ENCODE measurements at regions not wholly inside any gene's neighbourhood (a gene's known extent, or its start where the extent isn't known, plus 50 kb on each side); places are given as distances from the start of the nearest gene placed in this dataset.
"Not testable (repeated sequence)": the region's sequence is repeated elsewhere in the genome, so short reads cannot be mapped to it uniquely, and the experiment has no call there.

DNA sequence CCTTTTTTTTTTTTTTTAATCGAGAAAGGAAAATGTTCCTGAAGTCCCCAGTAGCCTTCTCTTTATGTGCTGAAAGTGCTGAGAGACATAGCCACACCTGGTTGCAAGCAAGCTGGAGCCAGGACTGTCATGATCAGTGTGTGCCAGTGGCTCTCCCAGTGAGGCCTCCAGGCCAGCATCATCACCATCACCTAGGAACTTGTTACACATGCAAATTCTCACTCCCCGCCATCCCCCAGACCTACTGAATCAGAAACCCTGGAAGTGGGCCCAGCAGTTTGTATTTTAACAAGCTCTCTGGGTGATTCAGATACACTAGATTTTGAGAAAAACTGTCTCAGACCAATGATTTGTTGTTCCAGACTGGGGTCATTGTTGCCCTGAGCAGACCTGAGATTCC is 181.9 kb upstream of the GLRA1 start:
- DNase-seq: no peak

DNA sequence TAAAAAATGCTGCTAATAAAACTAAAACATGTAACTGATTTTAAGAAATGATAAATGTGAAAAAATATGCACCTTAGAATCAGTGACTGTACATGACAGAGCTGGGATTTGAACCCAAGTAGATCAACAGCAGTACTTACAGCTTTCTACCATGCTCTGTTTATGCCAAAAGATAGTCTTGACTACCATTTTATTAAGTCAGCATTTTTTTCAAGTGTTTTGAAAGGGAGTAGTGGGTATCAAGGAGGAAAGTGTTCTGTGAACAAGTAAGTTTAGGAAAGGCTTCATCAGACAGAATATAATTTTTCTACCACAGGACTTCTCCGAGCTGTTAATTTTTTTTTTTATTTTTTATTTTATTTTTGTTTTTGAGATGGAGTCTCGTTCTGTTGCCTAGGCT is 180.4 kb upstream of the GLRA1 start:
- DNase-seq: no peak

DNA sequence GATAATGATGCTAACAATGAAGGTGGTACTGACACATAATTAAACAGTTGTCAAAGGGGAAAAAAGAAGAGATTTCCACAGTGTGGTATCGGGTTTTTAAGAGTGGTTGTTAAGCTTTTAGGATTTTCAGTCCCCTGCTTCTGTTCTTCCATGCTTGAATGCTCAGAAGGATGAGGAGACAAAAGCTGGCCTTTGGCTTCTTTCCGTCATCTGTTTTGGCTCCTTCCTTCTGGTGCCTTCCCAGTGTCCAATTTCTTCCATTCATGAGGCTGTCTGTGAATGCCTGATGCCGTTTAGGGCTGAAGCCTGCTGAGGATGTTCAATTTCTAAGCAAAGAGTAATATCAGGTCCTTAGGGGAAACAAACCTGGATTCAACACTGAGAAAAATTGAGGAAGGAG is 179.6 kb upstream of the GLRA1 start:
- DNase-seq: no peak

DNA sequence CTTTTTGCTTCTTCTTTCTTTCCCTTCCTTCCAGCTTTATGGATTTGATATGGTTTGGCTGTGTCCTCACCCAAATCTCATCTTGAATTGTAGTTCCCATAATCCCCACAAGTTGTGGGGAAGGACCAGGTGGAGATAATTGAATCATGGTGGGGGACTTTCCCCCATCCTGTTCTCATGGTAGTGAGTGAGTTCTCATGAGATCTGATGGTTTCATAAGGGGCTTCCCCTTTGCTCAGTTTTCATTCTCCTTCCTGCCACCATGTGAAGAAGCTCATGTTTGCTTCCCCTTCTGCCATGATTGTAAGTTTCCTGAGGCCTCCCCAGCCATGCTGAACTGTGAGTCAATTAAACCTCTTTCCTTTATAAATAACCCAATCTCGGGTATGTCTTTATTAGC is 178.3 kb upstream of the GLRA1 start:
- DNase-seq: peak in 1 of 2 donors; percentile 2

DNA sequence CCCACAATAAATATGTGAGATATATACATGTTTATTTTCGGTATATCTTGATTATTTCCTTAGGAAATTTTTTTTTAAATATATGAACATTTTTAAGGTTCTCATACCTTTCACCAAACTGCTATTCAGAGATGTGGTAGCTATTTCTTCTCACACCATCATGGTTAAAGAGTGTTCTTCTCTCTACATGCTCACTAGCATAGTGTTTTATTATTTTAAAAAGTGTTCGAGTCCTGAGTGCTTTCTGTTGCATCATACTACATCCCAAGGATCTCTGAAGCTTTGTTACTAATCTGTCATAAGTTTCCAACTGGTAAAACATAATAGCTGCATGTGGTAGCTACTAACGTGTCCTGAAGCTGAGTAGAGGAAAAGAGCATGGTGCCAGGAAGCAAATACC is 177.4 kb upstream of the GLRA1 start:
- no peak for DNase-seq

DNA sequence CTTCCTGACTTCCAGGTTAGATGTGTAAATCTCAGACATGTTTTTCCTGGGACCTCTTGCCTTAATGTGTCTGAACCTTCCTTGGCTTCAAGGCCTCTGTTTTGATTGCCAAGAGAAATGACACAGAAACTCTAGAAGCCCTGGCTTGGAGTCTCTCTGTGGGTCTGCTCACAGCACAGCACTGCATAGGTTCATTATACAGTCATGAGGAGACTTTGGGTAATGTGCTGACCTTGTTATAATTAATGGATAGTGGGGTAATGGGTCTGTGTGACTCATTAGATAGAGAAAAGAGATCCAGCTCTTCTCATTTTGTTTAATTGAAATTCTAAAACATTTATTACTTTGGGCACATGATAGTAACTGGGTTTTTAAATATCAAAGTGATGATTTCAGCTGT is 175.8 kb upstream of the GLRA1 start:
- DNase-seq: no peak

DNA sequence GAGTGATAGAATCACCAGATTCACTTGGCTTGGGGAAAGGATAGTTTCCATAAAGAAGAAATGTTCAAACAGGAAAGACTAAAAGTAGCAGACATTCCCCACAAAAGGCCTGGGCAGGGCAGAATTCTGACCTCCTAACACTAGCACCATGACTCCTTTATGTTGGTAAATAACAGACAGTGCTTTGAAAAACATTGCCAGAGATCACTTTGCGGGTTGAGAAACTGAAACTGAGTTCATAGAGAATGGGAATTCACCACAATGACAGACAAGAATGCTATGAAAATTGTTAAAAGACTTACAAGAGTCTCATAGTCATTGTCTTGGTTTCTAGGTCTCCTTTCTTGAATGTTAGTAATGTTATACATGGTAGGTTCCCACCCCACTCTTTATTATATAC is 172.5 kb upstream of the GLRA1 start:
- no peak for DNase-seq

DNA sequence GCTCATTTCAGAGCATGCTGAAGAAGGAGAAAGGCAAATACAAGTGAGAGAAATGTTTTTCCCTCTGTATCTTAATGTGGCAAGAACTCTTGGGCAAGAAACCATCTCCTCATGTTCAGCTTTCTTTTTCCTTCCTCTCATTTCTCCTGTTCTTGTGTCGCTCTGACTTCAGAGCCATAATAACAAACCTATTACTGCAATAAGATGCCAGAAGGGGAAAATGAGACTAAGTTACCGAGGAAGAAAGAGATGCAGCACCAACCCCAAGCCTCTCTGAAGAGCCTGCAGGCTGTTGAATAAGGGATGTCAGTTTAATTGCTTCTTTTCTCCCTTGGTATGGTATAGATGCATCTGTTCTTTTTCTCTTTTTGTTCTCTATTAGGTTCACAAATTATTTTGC is 170.1 kb upstream of the GLRA1 start:
- DNase-seq: no peak

DNA sequence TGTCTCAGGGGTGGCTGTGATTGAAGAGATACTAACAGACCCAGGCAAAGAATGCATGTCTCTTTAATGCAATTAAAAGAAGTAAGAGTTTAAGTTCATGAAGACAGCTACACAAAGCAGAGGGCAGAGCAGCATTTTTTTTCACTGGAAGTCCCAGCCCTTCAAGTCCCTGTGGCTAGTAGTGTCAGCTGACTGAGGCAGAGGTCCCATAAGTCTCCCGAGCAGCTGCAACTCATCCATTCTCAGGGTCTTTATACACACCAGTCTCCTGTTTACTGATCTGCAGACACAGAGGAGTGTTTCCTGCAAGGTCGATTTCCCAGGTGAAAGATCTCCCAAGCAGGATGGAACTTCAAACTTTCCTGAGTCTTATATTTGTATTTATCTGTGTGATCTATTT is 169.4 kb upstream of the GLRA1 start:
- no peak for DNase-seq

DNA sequence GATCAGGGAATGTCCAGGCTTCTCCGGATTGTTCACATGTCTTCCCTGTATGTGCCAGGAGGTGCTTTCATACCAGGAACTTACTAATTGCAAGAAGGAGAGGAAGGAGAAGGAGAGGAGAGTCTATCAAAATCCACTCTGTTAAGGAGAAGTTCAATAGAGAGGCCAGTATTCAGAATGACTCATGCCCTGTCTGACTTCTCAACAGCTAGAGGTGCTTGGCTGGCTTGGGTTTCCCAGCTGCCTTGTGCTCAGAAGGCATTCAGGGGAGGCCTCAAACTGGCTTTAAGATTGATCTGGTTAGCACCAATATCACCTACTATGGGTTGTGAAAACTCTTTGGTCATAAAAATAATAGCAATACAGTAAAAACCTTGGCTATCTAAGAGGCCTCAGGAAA is 167.9 kb upstream of the GLRA1 start:
- DNase-seq: no peak

DNA sequence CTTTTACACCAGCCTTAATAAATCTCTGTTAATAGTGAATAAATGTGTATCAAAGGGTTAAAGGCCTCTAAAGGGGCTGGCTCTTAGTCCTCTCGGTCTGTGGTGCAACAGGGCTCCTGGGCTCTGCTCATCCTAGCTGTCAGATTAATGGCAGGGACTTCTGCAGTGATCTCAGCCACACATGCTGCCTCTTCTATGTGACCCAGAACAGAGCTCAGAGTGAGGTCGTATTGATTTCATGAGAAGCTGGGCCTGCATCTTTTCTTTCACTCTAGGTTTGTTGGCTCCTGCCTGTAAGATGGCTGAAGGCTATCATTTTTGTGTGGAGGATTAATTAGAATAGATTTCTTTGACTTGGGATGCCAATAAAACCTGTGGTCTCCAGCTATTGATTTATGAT is 165.0 kb upstream of the GLRA1 start:
- no peak for DNase-seq

DNA sequence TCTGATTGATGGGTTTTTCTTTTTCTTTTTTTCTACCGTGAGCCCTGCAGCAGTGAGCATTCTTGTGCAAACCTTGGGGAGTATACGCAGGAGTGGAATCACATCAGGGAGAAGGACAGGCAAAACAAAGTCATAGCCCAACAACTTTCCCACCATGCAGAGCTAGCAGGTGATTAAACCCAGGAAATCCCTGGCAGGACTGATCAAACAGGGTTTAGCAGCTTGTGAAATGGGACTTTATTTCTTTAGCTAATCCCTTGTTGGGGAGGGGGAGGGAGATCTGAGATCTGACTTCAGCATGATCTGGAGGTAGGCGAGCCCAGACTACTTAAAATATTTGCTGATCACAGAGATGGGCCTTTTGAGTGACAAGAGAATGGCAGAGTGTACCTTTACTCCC is 162.0 kb upstream of the GLRA1 start:
- no peak for DNase-seq

DNA sequence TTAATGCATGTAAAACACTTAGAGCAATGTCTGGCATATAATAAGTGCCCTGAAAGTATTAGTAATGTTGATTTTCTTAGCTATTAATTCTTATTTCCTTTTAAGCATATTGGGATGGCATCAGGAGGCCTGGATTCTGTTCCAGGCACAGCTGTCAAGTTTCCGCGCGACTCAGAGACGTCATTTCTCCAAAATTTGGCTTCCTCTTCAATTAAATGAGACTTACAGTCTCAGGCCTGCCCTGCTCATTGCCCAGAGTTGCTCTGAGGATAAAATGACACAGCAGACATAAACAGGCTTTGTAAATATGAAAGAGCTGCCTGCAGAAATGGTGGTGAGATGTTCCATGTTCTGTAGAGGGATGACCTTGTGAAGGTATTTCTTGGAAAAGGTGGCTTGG is 159.8 kb upstream of the GLRA1 start:
- no peak for DNase-seq

DNA sequence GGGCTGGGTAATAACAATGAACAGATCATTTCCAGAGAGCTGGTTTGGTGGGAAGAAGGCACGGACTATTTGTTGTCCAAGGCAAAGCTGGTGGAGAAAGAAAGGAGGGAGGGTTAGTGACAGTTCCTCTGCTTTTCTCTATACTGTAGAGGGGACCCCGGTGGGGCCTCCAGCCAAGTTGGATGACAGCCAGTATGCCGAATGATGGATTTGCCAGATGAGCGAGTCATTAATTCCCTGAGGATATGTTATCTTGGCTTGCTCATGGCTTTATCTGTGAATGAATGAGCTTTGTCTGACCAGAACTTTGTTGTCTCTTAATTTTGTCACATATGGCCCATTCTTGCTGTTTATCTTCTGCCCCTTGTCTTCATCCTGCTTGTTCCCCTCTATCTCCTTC is 158.6 kb upstream of the GLRA1 start:
- no peak for DNase-seq

DNA sequence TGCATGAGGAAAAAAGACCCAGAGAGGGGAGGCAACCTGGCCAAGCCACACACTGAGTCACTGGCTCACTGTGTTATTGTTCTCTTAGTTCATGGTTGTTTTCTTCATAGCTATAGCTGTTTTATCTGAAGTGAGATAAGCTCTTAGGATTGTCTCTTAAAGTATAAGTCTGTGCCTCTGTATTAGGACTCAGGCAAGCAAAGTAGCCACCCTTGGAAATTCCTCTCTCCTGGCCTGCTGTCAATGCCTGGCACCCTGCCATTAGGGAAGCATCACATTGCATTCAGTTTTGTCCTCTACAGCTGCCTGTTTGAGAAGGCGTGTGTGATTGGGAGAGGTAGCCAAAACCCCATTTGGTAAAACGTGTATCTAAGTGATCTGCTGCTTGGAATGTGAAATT is 147.4 kb upstream of the GLRA1 start:
- no peak for DNase-seq

DNA sequence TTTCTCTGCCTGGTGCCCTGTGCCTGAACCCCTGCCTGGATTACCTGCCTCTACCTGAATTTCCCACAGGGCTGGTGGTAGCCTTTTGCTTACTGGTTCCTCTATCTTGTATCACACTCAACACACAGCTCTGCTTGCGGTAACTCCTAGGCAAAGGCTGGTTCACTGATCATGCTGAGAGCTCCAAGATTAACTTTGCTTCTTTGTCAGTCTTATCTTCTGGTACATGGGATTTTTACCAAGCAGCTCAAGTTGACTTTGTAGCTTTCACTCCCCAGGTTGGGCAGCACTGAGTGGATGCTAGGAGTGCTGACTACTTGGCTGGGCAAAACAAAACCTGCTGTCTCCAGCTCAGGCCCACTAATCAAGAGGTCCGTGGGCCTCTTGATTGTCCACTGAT is 145.9 kb upstream of the GLRA1 start:
- no peak for DNase-seq

DNA sequence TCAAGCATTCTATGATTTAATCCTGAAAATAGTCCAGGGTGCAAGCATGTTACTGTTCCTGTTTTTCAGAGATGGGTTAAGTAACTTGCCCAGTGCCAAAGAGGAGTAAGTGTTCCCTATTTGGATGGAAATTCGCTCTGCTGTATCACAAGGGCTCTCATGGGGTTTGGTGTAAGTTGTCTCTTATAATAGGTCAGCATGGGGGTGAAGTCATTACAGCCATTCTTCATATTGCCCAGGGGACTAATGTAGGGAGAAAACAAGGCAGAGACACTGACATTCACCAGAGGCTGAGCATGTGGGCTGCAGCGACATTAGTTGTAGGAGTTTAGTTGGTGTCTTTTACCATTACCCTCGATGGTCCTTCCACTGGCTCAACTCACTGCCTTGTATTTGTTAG is 142.1 kb upstream of the GLRA1 start:
- no peak for DNase-seq

DNA sequence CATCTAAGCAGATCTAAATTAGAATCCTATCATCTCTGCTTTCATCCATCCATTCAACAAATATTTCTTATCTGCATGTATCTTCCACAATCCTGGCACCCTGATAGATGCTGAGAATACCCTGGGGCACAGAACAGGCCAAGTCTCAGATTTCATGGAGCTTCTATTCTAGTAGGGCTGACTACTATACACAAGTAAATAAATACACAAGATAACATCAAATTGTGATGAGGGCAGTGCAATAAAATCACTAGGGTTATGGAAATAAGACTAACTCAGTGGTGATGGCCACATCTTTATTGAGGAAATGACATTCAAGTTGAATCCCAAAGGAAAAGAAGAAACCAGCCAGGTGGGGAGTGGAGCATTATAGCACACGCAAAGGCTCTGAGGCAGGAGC is 138.4 kb upstream of the GLRA1 start:
- no peak for DNase-seq

DNA sequence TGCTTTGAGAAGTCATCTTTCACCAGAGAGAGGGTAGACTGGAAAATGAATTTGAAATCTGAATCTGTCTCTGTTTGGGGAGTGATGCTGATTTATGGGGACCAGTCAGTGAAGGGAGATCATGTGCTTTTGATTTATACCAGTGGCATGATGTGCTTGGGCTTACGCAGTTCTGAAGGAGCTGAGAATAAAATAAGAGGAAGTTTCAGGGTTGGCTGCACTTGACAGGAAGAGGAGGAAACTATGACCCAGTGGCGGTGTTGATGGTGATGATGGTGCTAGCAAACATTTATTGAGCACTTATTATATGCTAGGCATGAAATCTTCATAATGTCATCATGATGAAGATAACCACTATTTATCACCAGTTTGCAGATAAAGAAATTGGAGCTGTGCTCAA is 136.4 kb upstream of the GLRA1 start:
- DNase-seq: no peak

DNA sequence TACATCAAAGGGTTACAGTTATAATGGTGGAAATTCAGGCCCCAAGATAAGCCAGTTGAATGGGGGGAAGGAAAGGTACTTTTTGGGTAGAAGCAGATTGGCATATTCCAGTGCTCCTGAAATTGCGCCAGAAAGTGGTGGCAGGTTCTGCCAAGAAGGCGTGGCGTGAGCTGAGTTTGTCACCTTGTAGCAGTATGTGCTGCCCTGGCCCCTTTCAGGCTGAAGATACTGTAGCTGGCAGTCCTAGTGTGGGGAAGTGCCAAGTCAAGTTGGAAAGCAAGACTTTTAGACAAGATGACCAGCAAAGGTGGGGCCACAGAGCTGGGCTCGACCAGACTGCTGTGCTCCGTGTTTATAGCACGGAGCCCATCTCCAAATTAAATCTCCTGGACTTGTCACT is 133.6 kb upstream of the GLRA1 start:
- DNase-seq: no peak

DNA sequence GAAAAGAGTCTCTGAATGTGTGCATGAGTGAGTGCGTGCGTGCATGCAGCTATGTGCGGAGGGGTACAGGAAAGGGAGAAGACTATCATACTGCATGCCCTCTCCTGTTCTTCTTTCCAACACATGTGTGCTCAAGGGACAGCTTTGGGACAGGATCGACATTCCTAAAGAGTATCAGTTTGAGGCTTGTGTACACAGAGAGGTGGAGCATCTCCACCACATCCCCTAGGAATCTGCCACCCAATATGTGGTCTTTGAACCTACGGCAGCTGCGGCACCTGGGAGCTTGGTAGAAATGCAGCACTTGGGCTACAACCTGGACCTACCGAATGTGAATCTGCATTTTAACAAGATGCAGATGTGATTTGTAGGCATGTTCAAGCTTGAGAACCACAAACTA is 132.3 kb upstream of the GLRA1 start:
- DNase-seq: no peak

DNA sequence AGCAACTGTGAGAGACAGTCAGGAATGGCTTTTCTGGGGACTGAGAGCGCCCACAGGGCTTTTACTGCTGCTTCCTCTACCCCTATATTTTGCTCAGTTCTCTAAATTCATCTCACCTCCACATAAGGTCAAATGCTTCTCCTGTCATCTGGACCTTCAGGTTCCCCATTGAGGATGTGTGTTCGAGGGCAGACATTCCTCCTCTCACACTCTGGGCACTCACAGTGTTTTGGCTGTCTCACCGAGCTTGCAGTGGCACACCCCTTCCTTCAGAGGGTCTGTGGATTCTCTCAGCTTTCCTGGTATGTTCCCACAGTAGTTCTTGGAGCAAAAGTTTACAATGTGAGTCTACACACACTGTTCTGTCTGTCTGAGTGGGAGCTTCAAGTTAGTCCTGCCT is 127.8 kb upstream of the GLRA1 start:
- no peak for DNase-seq

DNA sequence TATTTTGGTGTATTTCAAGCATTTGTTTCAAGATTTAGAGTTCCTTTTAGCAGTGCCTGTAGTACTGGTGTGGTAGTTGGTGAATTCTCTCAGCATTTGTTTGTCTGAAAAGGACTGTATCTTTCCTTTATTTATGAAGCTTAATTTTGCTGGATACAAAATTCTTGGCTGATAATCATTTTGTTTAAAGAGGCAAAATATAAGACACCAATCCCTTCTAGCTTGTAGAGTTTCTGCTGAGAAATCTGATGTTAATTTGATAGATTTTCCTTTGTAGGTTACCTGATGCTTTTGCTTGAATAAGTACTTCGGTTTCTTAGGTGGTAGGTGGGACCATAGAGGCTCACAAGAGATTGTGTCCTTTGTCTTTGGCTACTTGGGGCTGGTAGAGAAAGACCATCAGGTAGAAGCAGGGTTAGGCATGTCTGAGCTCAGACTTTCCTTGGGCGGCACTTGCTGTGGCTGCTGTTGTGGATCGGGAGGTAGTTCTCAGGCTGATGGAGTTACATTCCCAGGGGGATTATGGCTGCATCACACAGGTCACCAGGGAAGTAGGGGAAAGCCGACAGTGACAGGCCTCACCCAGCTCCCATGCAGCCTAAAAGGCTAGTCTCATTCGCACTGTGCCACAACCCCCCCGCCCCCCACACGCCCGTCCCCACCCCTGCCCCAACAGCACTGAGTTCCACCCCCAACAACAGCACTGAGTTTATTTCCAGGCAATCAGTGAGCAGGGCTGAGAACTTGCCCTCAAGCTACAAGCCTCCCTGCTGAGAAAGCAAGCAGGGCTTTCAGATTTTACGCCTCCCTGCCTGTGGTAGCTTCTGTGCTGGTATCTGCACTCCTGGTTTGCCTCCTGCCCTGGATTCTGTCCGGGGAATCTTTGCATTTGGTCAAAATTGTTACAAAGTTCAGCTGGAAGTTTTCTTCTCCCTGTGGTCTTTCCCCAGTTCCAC is 127.1 kb upstream of the GLRA1 start:
- no peak for DNase-seq

DNA sequence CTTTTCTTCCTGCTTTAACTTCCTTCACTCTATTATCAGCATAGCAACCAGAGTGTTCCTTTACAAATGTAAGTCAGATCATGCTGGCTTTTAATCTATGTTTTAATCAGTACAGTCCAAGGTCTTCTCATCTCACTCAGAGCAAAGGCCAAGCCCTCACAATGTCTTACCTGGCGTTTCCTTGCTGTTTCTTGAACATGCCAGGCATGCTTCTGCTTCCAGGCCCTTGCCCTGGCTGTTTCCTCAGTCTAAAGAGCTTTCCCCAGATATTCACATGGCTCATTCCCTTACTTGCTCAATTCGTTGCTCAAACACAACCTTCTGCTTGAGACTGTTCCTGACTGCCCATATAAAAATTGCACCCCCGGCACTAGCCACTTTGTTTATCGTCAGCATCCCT is 121.7 kb upstream of the GLRA1 start:
- DNase-seq: no peak

DNA sequence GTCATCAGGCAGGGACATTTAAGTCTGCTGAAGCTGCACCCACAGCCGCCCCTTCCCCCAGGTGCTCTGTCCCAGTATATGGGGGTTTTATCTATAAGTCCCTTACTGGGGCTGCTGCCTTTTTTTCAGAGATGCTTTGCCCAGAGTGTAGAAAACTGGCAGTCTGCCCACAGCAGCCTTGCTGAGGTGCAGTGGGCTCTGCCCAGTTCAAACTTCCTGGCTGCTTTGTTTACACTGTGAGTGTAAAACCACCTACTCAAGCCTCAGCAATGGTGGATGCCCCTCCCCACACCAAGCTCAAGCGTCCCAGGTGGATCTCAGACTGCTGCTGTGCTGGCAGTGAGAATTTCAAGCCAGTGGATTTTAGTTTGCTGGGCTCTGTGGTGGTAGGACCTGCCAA is 114.2 kb upstream of the GLRA1 start:
- not testable (repeated sequence) for DNase-seq

Data from inflammatory macrophage treated with lipopolysaccharide for 1 hour (primary cell).